ENCODE measurements at regions not wholly inside any gene's neighbourhood (a gene's known extent, or its start where the extent isn't known, plus 50 kb on each side); places are given as distances from the start of the nearest gene placed in this dataset.

GRCh38 chr14:84566109-84566508, 963.8 kb upstream of the FLRT2 start:
- no peak for TF ChIP-seq POLR2AphosphoS5 (IDR thresholded peaks at IDR 0.05; ENCODE audit: low read depth)
- no peak for TF ChIP-seq REST (IDR thresholded peaks at IDR 0.05; ENCODE audit: unreplicated experiment)
- peak in 1 of 2 experiments; percentile 13; a peak in 1 of 4 replicates for TF ChIP-seq CTCF (conservative IDR thresholded peaks at IDR 0.05; ENCODE audit: low read depth in 2 of 2)
- no peak for TF ChIP-seq EZH2 (IDR thresholded peaks at IDR 0.05; ENCODE audit: low read depth, unreplicated experiment)
- TF ChIP-seq EZH2phosphoT487 (IDR thresholded peaks at IDR 0.05; ENCODE audit: unreplicated experiment), result no peak
- TF ChIP-seq CREB1 (CRISPR knock-in tag; IDR thresholded peaks at IDR 0.05; ENCODE audit: low read depth), result no peak
- TF ChIP-seq ETS1 (IDR thresholded peaks at IDR 0.05), result no peak
- no peak for TF ChIP-seq JUNB (IDR thresholded peaks at IDR 0.05; ENCODE audit: unreplicated experiment)
- no peak for TF ChIP-seq STAT1 (IDR thresholded peaks at IDR 0.05; ENCODE audit: unreplicated experiment)
- no peak for TF ChIP-seq ZNF331 (CRISPR knock-in tag; IDR thresholded peaks at IDR 0.05; ENCODE audit: low read depth)

All from GM23338 (cell line).